Umbilical cord (tissue), 1 donor: ENCODE measurements at regions not wholly inside any gene's neighbourhood (a gene's known extent, or its start where the extent isn't known, plus 50 kb on each side); places are given as distances from the start of the nearest gene placed in this dataset.

Source experiments
- DNase-seq: peaks from one replicate; pipeline ENCODE4 v3.0.0-alpha.2; 2015; ENCODE audit warnings: low spot score

GRCh38 chr9:108551030-108551841 is 304.6 kb downstream of the ACTL7B start:
- peak; percentile 97 for DNase-seq

- DNase-seq = no peak
Measured at GRCh38 chr9:108550106-108550505, 305.7 kb downstream of the ACTL7B start.

DNA sequence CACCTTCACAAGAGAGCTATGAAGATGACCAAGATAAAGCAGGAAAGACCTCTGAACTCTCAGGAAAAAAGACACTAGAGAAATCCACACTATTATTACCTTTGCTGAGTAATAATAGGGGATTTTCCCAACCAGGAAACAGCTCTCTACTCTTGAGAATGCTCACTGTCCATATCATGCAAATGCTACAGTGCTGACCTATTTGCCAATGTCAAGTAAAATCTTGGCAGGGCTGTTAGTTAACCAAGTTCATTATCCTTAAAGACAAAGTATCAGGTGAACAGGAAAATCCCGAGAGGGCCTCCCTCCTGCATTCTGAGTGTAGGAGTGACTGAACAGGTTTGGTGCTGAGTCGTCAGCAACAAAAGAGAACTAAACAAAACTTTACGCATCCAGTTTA is 306.6 kb downstream of the ACTL7B start:
- DNase-seq = no peak

- DNase-seq = no peak
Measured at GRCh38 chr9:108547411-108548135, 308.2 kb downstream of the ACTL7B start.

DNA sequence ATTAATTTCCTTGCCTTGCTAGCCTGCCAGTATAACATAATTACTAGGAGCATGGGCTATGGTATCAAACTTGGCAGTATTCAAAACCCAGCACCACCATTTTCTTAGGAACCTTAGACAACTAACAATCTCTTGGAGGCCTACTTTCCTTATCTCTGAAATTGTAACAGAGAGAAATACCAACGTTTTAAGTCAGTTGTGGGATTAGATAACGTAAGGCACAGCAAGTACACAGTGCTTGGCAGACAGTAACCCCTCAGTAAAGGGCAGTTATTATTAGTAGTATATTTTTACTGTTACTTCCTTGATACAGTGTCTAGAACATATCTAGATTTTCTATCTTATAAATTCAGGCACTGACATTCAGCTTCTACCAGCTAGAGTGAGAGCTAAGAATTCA is 309.6 kb downstream of the ACTL7B start:
- peak; percentile 52 for DNase-seq

DNA sequence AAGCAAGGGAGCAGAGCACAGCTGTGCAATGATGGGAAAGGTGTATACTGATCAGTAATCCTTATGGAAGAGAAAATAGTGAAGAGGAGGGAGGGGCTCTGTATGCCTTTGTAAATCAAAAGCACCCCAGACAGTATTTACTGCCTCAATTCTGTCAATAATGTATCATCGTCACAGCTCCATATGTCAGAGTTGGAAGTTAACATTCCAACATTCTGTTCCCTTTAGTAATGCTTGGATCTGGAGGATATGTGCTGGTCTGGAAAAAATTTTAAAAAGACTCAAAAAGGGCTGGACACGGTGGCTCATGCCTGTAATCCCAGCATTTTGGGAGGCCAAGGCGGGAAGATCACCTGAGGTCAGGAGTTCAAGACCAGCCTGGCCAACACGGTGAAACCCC is 310.4 kb downstream of the ACTL7B start:
- DNase-seq = no peak

DNA sequence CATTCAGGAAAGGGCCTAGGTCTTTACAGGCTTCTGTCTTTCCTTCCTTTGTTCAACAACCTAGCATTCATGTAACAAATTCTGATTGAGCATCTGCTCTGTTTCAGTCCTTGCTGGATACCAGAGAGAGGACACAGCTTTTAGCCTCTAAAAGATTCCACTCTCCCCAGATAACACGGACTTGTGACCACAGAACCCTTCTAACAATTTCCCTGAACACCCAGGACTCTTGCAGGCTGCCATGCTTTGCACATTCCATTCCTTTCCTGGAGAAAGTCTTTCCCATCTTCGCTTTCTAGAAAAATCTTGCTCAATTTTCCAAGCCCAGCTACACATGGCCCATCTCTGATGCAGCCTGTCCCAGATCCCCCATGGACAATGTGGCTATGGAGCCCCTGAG is 310.9 kb downstream of the ACTL7B start:
- DNase-seq = no peak

GRCh38 chr9:108543251-108543778 is 312.5 kb downstream of the ACTL7B start:
- DNase-seq = no peak

DNA sequence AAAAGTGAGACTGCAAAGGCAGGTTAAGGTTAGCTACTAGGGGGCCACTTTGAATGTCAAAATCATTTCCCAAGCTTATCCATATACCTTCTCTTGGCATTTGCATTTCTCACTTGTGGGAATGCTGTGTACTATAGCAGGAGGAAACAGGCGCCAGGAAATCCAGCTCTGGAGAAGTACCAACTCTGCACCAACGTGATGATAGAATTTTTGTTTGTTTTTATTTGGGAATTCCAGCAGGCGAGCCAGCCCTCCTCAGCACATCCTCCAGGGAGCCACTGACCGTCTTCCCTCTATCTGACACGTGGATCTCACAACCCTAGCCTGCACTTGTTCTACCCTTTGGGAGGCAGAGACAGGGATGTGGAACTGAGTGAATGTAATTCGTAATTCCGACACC is 318.0 kb downstream of the ACTL7B start:
- no peak for DNase-seq

DNA sequence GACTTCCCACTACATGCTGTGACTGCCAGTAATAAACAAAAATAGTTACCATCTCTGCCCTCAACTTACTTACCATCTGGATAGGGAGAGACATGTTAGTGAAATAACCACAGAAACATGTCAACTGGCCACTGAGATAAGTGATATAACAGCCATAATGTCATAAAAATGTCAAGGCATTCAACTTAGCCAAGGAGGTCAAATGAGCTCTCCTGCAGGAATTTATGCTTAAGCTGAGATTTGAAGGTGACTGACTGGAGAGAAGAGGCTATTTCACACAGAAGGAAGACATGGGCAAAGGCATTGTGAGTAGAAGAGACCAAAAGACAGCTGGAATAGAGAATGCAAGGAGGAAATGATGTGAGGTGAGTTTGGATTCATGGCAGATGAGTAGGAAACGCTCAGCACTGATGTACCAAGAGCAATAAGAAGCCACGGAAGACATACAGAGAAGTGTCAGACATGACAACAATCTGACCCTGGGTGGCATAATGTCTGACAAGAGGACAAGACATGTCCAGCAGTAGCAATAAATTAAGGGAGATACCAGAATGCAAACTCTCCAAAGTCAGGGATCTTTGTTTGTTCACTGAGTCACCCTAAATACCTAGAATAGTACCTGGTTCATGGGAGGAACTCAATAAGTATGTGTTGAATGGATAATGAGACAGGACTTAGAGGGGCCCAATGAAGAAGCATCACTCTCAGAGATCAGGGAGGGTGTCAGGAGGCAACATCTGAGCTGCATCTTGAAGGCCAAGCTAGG is 318.8 kb downstream of the ACTL7B start:
- DNase-seq = no peak

- no peak for DNase-seq
Measured at GRCh38 chr9:108535526-108535925, 320.3 kb downstream of the ACTL7B start.

GRCh38 chr9:108534741-108535140 is 321.0 kb downstream of the ACTL7B start:
- DNase-seq = no peak

DNA sequence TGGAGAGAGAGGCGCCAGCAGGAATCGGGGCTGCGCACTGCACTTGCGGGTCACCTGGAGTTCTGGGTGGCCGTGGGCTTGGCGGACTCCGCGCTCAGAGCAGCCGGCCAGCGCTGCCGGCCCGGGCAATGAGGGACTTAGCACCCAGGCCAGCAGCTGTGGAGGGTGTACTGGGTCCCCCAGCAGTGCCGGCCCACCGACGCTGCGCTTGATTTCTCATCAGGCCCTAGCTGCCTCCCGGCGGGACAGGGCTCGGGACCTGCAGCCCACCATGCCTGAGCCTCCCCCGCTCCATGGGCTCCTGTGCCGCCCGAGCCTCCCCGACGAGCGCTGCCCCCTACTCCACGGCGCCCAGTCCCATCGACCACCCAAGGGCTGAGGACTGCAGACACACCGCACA is 325.6 kb downstream of the ACTL7B start:
- DNase-seq = no peak

- no peak for DNase-seq
Measured at GRCh38 chr9:108528231-108528630, 327.6 kb downstream of the ACTL7B start.

GRCh38 chr9:108526518-108526917 is 329.3 kb downstream of the ACTL7B start:
- no peak for DNase-seq

DNA sequence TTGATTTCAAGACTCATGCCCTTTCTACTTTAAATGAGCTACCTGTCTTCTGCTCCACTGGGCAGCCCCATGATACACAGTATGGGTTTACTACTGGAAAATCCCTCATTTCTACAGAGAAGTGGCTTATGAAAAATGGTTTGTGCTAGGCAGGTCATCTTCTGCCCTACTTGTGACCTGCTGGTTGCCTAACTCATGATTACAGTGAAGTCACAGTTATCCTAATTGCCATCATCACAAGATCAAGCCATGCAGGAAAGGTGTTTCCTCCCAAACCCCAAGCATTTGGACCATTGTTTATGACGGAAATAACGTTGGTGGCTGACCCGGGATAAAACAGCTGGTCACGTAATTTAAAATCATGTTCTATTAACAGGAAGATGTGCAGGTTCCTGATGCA is 330.6 kb downstream of the ACTL7B start:
- no peak for DNase-seq

GRCh38 chr9:108521063-108521590 is 334.7 kb downstream of the ACTL7B start:
- DNase-seq = peak; percentile 32

DNA sequence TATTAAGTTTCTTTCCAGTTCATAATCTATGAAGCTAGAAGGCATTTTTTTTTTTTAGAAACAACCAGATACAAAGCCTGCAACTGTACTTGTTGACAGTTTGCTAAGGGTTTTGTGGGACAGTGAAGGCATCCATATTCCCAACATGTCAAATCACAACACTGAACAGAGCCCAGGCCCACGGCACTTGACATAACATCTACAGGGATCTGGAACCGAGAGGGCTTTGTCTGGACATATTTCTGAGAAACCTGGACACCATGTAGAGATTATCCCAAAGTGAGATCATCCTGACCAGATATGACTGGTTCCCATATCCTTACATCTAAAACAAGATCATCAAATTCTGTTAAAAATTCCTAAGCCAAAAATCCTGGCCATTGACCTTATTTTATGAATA is 336.3 kb downstream of the ACTL7B start:
- DNase-seq = peak; percentile 58

- DNase-seq = no peak
Measured at GRCh38 chr9:108517651-108518365, 338.0 kb downstream of the ACTL7B start.

DNA sequence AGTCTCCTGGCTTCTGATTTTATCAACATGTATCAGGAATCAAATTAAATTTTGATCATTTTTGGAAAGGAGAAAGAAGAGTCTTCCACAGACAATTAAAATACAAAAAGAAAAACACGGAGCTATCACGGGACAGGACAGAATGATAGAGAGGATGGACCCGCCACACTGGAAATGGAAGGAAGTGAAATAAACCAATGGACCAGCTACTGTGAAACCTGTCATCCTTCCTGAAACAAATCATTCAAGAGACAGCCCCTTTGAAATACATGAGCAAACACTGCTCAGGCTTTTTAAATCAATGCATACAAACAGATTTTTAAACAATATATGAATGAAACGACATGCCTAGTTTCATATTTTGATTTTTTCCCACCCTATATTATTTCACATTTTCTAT is 339.4 kb downstream of the ACTL7B start:
- no peak for DNase-seq

GRCh38 chr9:108515856-108516255 is 339.9 kb downstream of the ACTL7B start:
- no peak for DNase-seq
